GM12875 (cell line): ENCODE measurements at regions not wholly inside any gene's neighbourhood (a gene's known extent, or its start where the extent isn't known, plus 50 kb on each side); places are given as distances from the start of the nearest gene placed in this dataset.
"Not testable (repeated sequence)": the region's sequence is repeated elsewhere in the genome, so short reads cannot be mapped to it uniquely, and the experiment has no call there.

Experiments
- H3K4me3 ChIP-seq: one replicate; pipeline ENCODE4 v1.5.1; 2011; ENCODE audit warnings: low read depth, low read length, control low read depth
- CTCF ChIP-seq: IDR thresholded peaks from 2 replicates; pipeline ENCODE4 v1.5.1; 2011; ENCODE audit warnings: low read depth, mild to moderate bottlenecking, control low read depth, inconsistent platforms, low read length, moderate library complexity, borderline replicate concordance; ENCODE audit not compliant: insufficient read depth

GRCh38 chr7:22051886-22052673 is 106.4 kb upstream of the CDCA7L start:
- H3K4me3 ChIP-seq = no peak overlapping the region
- no peak for TF ChIP-seq CTCF

GRCh38 chr7:22049766-22050500 is 104.2 kb upstream of the CDCA7L start:
- no peak overlapping the region for H3K4me3 ChIP-seq
- TF ChIP-seq CTCF = no peak

GRCh38 chr7:22043367-22043766 is 97.7 kb upstream of the CDCA7L start:
- TF ChIP-seq CTCF = no peak
- H3K4me3 ChIP-seq = no peak overlapping the region

GRCh38 chr7:22040923-22041595 is 95.4 kb upstream of the CDCA7L start:
- H3K4me3 ChIP-seq = no peak overlapping the region
- TF ChIP-seq CTCF = no peak

- no peak for TF ChIP-seq CTCF
- no peak overlapping the region for H3K4me3 ChIP-seq
These were observed 94.0 kb upstream of the CDCA7L start for GRCh38 chr7:22039670-22040069.

- not testable (repeated sequence) for H3K4me3 ChIP-seq
These were observed 86.7 kb upstream of the CDCA7L start for GRCh38 chr7:22032356-22032755.

GRCh38 chr7:22028656-22029055 is 83.0 kb upstream of the CDCA7L start:
- not testable (repeated sequence) for H3K4me3 ChIP-seq

GRCh38 chr7:22027475-22027874 is 81.8 kb upstream of the CDCA7L start:
- TF ChIP-seq CTCF = no peak
- H3K4me3 ChIP-seq = no peak overlapping the region
